Fibroblast of villous mesenchyme (primary cell): ENCODE measurements at regions not wholly inside any gene's neighbourhood (a gene's known extent, or its start where the extent isn't known, plus 50 kb on each side); places are given as distances from the start of the nearest gene placed in this dataset.

Experiments
- DNase-seq: peaks from one replicate; pipeline ENCODE4 v3.0.0-alpha.2; 2010; ENCODE audit warnings: low read depth
- H3K4me3 ChIP-seq: 2 replicates; pipeline ENCODE4 v1.5.1; 2011; ENCODE audit warnings: low read depth, mild to moderate bottlenecking, low read length
- CTCF ChIP-seq: IDR thresholded peaks from 2 replicates; pipeline ENCODE4 v1.5.1; 2012; ENCODE audit warnings: low read depth, mild to moderate bottlenecking, low read length; ENCODE audit not compliant: insufficient read depth

GRCh38 chr2:6657136-6657535, 208.6 kb downstream of the CMPK2 start:
- DNase-seq = no peak
- TF ChIP-seq CTCF = no peak

GRCh38 chr2:6657855-6658254, 207.9 kb downstream of the CMPK2 start:
- no peak overlapping the region for H3K4me3 ChIP-seq
- no peak for TF ChIP-seq CTCF
- DNase-seq = no peak

More at GRCh38 chr2:6657136-6657535, 208.6 kb downstream of the CMPK2 start:
- no peak overlapping the region for H3K4me3 ChIP-seq

- no peak for TF ChIP-seq CTCF
- H3K4me3 ChIP-seq = no peak overlapping the region
- no peak for DNase-seq
These were observed 201.2 kb downstream of the CMPK2 start for GRCh38 chr2:6664332-6665061.

- no peak for TF ChIP-seq CTCF
- no peak overlapping the region for H3K4me3 ChIP-seq
- DNase-seq = no peak
These were observed 200.3 kb downstream of the CMPK2 start for GRCh38 chr2:6665093-6666045.

GRCh38 chr2:6667326-6667725, 198.4 kb downstream of the CMPK2 start:
- DNase-seq = peak; percentile 5
- TF ChIP-seq CTCF = no peak

GRCh38 chr2:6671913-6672312, 193.8 kb downstream of the CMPK2 start:
- H3K4me3 ChIP-seq = no peak overlapping the region
- no peak for TF ChIP-seq CTCF
- DNase-seq = no peak

More at GRCh38 chr2:6667326-6667725, 198.4 kb downstream of the CMPK2 start:
- H3K4me3 ChIP-seq = no peak overlapping the region
